Activated gamma-delta T cell treated with anti-CD3 and anti-CD28 coated beads, Interleukin-2, amount 50 U/mL, for 16 hours (primary cell): ENCODE measurements at regions not wholly inside any gene's neighbourhood (a gene's known extent, or its start where the extent isn't known, plus 50 kb on each side); places are given as distances from the start of the nearest gene placed in this dataset.
A peak's percentile ranks its signal among the peaks of the same experiment; 100 is the strongest.
"Not testable (repeated sequence)": the region's sequence is repeated elsewhere in the genome, so short reads cannot be mapped to it uniquely, and the experiment has no call there.

Experiments
- DNase-seq: peaks from one replicate; pipeline ENCODE4 v3.0.0-alpha.2; 2020; ENCODE audit warnings: low read depth

DNA sequence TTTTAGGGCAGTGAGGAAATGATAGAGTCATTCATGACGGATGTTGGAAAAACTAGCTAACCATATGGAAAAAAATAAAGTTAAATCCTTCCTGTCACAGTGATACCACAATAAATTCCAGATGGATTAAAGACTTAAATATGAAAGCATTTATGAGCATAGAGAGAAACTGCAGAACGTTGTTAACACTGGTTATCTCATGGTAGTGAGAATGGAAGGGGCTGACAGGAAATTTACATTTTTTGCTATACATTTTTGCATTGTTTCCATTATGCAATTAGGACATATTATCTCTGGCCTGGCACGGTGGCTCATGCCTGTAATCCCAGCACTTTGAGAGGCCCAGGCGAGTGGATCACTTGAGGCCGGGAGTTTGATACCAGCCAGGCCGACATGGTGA, 130.5 kb upstream of the VOPP1 start:
- not testable (repeated sequence) for DNase-seq

DNA sequence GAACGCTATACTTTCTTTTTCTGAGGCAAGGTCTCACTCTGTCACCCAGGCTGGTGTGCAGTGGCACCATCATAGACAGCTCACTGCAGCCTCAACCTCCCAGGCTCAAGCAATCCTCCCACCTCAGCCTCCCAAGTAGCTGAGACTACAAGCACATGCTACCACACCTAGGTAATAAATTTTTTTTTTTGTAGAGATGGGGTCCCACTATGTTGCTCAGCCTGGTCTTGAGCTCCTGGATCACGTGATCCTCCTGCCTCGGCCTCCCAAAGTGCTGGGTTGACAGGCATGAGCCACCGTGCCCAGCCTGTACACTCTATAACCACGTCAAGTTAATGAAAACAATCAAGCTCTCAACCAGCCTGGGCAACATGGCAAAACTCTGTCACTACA, 127.1 kb upstream of the VOPP1 start:
- DNase-seq: not testable (repeated sequence)

DNA sequence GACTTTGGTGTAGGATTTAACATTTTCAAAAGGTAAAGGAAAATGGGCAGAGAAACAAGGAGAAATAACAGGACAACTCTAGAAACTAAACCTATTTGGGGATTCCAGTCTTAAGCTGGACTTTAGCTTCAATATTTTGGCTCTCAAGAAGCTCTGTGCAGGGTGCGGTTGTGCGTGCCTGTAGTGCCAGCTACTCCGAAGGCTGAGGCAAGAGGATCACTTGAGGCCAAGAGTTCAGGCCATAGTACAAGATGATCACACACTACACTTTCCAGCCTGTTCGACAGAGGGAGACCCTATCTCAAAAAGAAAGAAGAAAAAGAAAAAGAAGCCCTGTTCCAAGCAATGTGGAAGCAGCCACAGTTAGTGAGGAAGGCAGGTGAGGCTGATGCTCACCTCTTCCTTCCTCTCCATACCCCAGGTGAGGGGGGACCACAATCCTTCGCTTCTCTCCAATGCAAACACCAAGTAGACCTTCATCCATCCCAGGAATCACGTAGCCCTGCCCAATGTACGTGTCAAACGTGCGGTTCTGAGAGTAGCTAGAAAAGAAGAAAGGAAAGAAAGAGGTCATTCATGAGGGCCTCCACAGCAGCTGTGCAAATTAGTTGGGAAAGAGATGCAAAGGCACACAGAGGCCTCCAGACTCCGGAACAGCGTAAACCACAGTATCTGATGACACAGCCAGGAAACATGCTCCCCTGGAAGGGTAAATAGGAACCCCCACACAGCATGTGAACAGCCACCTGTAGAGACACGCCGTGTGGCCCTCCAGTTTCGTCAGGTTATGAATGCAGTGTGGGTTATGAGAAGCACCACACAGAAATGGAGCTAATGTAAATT, 126.5 kb upstream of the VOPP1 start:
- DNase-seq: not testable (repeated sequence)

DNA sequence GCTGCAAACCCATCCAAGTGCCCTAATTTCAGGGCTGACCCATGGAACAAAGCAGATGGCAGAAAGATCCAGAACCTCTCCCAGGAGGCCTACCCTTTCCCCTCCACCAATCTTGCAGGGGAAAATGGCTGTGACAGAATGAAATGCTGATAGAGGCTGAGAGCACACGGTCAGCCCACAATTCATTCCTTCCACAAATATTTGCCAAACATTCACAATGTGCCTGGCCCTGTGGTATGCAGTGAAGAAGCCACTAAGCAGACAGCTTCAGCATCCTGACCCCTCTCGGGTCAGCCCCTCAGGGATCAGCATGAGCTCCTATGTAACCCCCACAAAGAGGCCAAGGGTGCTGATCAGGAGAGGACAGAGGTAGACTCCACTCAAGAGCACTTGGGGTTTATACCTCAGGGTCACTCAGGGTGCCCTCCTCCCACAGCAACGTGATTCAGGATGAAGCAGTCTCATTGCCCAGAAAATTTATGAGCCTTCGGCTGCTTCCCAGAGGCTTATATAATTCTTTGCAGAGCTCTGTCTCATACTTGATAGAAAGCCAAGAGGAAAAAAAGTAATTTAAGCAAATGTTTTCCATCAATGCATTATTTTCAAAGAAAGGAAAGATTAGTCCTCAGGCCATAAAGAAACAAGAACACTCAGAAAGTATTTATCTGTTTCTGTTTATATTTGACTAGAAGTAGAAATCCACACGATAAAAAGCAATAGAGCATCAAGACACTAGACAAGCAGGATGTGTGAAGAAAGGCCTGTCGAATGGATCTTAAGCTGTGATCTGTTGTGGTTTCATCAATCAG, 123.8 kb upstream of the VOPP1 start:
- not testable (repeated sequence) for DNase-seq

DNA sequence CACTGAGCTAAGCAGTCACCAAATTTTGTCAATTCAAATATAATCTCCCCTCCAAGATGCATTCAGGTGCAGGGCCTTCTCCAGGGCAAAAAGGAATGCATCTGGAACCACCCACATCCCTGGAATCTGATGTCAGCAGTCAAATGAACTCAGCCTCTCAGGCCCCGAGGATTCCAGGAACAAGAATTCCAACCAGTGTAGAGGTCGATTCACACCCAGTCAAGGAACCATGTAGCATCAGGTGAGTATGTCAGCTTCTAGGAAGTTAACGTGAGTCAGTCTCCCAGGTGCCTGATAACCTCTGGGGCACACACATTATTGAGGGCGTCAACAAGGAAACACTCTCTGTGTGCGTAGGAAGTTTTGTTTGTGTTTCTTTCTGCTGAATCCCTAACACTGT, 122.2 kb upstream of the VOPP1 start:
- not testable (repeated sequence) for DNase-seq

DNA sequence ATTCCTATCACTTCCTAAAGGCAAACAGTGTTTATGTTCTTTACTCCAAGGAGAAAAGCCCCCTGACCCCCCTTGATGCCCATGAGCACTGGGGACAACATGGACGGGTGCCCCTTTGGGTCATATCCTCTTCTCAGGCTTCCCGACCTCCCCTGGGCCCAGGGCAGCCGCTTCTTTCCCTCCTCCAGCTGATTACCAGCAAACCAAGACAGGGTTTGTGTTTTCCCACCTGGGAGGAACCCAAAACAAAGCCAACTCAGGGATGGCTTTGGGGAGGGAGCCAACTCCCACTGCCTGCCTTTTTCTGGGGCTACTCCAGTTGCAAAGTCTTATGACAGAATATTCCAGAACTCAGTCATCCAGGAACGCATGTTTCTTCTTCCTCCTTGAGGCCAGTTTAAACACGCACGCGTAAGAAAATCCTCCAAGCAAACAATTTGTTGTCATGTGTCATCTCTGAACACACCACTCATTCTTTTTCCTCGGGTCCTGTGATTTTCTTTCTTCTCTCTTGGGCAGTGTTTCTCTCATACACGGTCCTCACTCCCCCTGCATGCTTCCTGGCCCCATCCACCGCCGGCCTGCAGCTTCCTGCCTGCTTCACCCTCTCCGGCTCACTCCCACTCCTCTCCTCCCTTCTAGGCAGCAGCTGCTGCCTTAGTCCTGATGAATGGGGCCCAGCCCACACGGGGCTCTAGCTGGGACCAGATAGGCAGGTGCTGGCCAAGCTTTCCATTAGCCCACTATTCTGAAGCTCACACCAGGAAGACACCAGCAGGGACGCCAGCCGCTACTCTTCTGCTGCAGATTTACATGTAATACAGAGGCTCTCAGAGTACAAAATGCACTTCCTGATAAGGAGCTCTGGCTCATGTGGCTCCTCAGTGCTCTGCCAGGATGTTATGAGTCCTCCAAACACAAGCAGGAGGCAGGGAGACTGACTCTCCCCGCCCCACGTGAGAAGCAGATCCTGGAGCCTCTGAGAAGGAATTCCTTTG, 116.7 kb upstream of the VOPP1 start:
- DNase-seq: not testable (repeated sequence)

DNA sequence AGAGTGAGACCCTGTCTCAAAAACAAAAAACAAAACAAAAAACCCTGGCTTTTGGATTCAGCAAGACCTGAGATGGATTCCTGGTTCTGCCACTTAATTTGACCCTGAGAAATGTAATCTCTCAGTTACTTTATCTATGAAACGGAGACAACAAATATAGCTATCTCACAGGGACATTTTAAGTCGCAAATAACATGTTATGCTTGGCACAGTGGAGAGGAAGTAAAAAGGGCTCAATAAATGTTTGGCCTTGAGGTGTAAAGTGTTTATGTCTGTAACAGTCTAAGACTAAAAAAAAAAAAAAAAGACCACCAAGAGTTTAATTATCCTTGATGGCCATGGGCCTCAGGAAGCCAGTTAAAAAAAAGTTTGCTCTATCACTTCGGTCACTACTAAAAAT, 116.0 kb upstream of the VOPP1 start:
- not testable (repeated sequence) for DNase-seq

DNA sequence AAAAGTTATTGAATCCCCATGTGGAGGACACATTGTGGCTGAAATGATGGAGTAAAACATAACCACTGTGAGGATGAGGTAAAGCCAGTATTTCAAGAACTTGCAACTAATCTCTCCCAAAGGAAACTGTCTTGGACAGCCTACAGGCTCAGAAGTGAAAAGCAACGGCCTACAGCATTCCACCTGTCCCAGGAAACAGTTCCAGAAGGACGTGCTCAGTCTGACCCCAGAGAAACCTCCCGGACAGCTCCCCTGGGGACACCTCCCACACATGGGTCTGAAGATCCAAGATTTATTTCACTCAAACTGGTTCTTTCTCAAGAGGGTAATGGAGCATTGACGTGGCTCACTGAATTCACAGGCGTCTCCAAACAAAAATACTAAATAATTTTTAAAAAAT, 115.0 kb upstream of the VOPP1 start:
- DNase-seq: not testable (repeated sequence)

DNA sequence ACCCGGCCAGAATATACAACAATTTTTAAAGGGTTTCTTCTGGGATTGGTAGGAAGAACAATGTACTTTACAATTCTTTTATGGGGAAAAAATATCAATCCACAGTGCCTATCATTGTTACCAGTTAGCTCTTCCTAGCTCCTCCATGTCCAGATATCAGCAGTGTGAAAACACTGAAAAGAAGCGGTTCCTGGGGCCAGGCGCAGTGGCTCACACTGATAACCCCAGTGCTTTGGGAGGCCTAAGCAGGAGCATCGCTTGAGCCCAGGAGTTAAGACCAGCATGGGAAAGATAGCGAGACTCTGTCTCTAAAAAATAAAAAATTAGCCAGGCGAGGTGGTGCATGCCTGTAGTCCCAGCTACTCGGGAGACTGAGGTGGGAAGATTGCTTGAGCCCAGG, 114.5 kb upstream of the VOPP1 start:
- not testable (repeated sequence) for DNase-seq

DNA sequence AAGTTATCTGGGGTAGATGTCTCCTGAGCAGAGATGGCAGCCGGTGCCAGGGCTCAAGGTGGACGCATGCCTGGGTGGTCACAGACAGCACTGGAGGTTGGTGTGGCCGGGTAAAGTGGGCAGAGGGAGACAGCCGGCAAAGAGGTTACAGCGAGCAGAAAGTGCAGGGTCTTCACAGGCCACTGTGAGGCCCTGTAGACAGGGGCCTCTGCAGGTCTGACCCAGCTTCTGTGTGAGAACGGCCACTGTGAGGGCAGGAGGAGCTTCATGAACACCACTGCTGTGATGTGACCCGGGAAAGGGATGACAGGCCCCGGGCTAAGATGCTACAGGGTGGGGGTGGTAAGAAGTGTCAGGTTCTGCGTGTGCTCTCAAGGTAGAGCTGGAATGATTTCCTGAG, 111.2 kb upstream of the VOPP1 start:
- DNase-seq: not testable (repeated sequence)

DNA sequence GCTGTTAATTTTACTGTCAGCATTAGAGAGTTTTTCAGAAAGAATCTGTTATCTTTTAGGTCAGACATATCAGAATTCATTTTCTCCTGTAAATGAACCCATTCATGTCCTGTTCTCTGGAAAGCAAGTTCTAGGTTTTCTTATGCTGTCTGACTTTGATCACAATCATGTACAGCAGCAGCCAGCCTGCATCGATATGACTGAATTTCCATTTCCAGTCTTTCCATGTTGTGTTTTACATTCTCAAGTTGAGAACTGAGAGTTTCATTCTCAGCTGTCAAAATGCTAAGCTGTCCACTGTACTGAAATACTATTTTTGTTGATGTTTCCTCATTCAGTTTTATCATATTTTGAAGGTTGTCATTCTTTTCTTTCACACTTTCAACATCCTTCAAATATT, 103.3 kb upstream of the VOPP1 start:
- DNase-seq: not testable (repeated sequence)

DNA sequence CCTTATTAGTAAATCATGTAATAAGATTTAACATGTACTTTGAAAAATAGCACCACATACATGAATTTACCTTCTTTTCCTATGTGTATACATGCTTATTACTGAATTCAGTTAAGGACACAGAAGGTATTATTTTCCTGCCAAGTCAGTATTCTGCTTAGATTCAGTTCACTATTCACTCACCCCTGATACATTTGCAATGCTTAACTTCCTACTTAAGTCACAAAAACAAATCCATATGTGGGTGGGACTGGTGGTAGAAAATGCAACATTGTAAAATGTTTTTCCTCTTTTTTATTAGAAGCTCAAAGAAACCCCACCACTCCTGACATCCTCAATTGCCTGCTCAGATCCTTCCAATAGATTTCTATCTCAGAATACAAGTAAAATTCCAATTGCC, 101.2 kb upstream of the VOPP1 start:
- DNase-seq: not testable (repeated sequence)

DNA sequence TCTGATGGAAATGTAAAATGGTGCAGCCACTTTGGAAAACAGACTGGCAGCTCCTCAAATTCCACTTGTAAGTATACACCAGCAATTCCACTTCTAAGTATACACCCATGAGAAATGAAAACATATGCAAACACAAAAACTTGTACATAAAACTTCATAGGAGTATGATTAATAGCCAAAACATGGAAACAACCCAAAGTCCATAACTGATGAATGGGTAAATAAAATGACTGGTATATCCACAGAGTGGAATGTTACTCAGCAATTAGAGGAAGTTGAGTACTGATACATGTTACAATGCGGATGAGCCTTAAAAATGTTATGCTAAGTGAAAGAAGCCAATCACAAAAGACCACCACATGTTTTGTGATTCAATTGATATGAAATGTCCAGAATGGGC, 99.8 kb upstream of the VOPP1 start:
- DNase-seq: not testable (repeated sequence)

DNA sequence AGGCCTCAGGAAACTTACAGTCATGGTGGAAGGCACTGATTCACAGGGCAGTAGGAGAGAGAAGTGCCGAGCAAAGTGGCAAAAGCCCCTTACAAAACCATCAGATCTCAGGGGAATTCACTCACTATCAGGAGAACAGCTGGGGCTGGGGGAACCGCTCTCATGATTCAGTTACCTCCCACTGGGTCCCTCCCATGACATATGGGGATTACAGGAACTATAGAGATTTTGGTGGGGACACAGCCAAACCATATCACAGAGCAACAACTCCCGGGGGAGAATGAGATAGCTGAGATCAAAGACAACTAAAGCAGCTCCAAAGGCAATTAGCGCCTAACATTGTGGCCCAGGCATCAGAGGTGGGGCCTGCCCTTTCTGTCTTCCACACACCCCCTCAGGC, 85.4 kb upstream of the VOPP1 start:
- DNase-seq: no peak

DNA sequence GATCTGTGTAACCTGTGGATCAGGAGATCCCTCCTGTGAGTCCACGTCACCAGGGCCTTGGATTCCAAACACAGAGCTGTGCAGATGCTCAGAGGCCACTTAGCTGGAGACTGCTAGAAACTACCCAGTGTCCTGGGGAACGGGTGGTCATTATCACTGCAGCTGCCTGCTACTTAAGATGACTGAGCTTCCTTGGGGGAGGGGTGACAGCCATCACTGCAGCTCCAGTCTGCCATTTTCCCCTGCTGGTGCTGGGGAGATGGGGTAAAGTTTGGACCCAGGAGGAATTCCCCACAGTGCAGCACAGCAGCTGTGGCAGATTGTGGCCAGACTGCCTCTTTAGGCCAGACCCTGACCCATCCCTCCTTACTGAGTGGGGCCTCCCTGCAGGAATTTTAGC, 78.8 kb upstream of the VOPP1 start:
- no peak for DNase-seq

DNA sequence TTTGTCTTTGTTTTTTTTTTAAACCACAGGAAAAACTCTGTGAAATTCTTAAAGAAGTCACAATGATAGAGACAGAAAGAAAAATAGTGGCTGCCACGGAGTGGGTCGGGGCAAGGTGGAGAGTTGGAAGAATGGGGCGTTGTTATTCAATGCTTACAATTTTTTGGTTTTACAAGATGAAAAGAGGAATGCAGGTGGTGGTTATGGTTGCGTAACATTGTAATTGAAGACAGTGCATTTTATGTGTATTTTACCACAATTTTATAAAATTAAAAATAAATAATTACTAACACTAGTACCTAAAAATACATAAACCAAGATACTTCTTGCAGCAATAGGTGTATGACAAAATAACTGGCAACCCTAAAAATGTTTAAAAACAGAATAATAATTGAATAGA, 76.9 kb upstream of the VOPP1 start:
- DNase-seq: no peak

DNA sequence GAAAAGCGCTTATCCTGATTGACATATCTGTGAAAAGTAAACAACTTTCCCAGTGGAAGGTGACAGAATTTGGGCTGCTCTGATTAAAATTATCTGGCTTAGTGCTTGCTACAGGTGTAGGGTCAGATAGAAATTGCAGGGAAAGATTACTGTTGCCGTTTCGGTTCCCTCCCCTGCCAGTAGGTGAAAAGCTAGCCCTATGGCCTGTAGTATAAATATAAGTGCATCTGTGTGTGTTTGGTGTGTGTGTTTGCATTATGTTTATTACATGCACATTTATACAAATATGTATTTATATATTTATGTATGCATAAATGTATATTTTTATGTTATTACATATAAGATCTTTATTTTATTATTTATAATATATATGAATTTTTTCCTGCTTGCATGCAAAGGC, 72.3 kb upstream of the VOPP1 start:
- no peak for DNase-seq

DNA sequence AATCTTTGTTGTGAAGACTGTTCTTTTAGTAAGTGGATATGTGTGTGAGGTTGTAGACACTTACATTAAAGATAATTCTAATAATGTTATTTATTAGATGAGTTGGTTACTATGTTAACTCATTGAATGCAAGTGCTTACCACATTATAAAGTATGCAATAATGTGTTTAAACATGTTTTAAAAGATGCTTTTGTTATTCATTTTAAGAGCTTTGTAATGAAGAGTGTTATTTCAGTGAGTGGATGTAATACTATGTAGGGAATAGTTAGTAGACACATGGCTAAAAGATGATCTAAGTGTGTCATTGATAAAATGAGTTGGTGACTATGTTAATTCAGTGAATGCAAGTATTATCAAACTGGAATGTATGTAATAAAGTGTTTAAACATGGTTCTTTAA, 70.0 kb upstream of the VOPP1 start:
- DNase-seq: no peak

DNA sequence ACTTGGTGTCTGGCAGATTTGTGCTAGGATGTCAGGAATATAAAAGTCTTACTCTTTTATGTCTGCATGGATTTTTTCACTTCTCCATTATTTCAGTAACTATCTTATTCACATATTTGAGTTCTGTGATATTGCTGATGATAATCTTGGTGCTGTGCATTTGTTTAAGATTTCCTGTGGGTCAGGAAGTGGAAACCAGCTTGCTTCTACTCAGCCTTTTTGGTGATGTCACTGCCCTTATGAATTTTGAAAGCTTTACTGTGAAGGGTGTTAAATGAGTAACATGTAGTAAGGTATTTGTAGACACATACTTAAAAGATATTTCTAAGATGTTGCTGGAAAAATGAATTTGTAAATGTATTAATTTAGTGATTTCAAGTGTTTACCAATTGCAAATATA, 69.5 kb upstream of the VOPP1 start:
- no peak for DNase-seq

DNA sequence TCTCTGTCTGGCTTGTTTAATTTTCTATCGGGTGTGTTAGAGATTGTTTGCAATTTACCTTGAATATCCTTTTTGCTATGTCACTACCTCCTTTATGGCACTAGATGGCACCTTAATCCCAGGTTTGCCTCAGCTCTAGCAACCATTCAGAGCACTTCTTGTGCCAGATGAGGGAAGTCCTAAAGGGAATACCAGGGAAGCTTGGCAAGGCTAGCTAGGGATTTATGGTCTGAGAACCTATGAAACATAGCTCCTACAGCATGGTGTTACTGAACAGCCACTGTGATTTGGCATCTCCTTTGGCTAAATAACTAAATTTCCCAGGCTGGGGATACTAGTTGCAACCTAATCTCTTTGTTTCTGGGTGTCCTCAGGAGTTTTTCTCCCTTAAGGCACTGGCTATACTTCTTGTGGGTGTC, 69.0 kb upstream of the VOPP1 start:
- DNase-seq: peak; percentile 11

DNA sequence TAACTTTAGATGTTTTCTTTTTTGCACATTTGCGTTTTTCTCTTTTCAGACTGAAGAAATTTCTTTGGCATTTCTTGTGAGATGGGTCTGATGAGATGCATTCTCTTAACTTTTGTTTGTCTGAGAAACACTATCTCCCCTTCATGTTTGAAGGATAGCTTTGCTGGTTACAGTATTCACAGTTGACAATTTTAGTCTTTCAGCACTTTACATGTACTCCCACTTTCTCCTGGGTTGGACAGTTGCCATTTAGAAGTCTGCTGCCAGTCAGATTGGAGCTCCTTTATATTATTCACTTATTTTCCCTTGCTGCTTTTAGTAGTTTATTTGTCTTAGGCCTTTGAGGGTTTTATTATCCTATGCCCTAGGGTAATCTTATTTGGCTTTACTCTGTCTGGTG, 67.3 kb upstream of the VOPP1 start:
- no peak for DNase-seq

DNA sequence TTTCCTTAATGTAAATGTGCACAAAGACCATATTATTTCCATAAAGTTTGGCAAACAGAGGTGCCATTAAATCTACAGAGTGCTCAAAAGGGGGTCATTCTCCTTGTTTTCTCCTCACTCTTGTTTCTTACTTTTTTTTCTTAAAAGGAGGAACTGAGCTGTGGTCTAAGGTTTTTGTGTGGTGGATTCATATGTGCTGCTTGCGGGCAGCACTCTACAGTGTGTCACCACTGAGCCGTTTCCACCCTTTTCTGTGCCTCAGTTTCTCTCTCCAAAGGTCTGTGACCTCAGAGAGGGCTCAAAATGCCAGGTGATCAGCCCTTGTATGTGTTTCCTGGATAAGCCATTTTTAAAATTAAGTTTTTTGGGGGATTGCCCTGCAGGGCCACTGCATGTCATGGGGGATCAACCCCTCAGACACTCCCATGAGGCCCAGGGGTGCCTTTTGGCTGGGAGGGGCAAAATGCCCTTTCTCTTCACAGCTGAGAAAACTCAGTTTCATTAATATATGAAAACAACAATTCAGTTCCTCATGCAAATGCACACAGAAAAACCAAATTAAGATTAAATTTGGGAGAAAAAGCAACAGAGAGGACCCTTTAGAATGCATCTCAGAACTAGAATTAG, 56.9 kb upstream of the VOPP1 start:
- DNase-seq: no peak
